NT2/D1 (cell line): ENCODE measurements at regions not wholly inside any gene's neighbourhood (a gene's known extent, or its start where the extent isn't known, plus 50 kb on each side); places are given as distances from the start of the nearest gene placed in this dataset.

Experiments used
- SUZ12 ChIP-seq: IDR thresholded peaks from 2 replicates; pipeline ENCODE4 v1.6.1; 2011; ENCODE audit not compliant: insufficient read length, insufficient read depth; ENCODE audit errors: extremely low read depth
- YY1 ChIP-seq: IDR thresholded peaks from 2 replicates; pipeline ENCODE4 v1.6.1; 2011; ENCODE audit not compliant: insufficient read length, insufficient read depth
- ZNF274 ChIP-seq: IDR thresholded peaks from 2 replicates; pipeline ENCODE4 v1.6.1; 2011; ENCODE audit warnings: mild to moderate bottlenecking, low read depth, low read length

GRCh38 chr18:45312555-45313126 lies 302.6 kb upstream of the SLC14A2 start:
- no peak for TF ChIP-seq ZNF274
- TF ChIP-seq YY1: no peak
- TF ChIP-seq SUZ12: no peak
